ENCODE measurements at regions not wholly inside any gene's neighbourhood (a gene's known extent, or its start where the extent isn't known, plus 50 kb on each side); places are given as distances from the start of the nearest gene placed in this dataset.
A peak's percentile ranks its signal among the peaks of the same experiment; 100 is the strongest.

DNA sequence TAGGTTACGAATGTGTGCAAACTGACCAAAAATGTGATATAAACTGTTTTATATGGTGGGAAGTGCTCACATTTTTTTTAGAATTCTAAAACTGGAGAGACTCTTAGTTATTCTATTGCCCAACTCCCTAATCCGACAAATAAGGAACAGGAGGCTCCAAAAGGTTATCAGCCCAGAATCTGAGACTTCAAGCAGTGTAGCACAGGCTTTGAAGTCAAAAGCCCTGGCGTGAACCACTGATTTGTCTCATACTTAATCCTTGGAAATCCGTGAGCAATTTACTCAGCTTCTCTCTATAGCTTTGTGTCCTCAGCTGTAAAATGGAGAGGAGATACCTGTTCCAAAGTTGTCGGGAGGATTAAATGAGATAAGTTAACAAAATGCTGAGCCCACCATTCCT is 368.8 kb upstream of the SASH1 start:
- Histone ChIP-seq H3K4me3 (no peak overlapping the region), H3K27ac (no peak overlapping the region), H3K9me3 (peaks cover 0 to 10% (median 0%) of the 10 kb centered on the region in 11 donors), H3K36me3 (no peaks in the 10 kb centered on the region), H3K4me1 (no peaks in the 10 kb centered on the region), H3K27me3 (no peaks in the 10 kb centered on the region)
- ATAC-seq (no peak), DNase-seq (no peak)
- intact Hi-C loops (cut with DNase I): loop anchor here in 2 of 10 donors (5.0 to 10.0 kb wide), 2 partner anchors 329 to 417 kb away; no protein-coding TSS in a partner anchor
- WGBS, 2 donors: 81 to 87% methylated on average over 5 of the region's 5 CpGs
- TF ChIP-seq CTCF (IDR thresholded peaks at IDR 0.05): no peak

GRCh38 chr6:147974376-147974775 is 368.3 kb upstream of the SASH1 start:
- Histone ChIP-seq H3K4me1 (no peaks in the 10 kb centered on the region), H3K9me3 (peaks cover 0 to 10% (median 0%) of the 10 kb centered on the region in 11 donors), H3K4me3 (no peak overlapping the region), H3K27me3 (no peaks in the 10 kb centered on the region), H3K36me3 (no peaks in the 10 kb centered on the region), H3K27ac (no peak overlapping the region)
- no peak for ATAC-seq
- intact Hi-C loops (cut with DNase I): loop anchor here in 2 of 10 donors (5.0 to 10.0 kb wide), 2 partner anchors 330 to 417 kb away; no protein-coding TSS in a partner anchor
- WGBS, 2 donors: 69 to 72% methylated on average over 4 of the region's 4 CpGs
- no peak for TF ChIP-seq CTCF (IDR thresholded peaks at IDR 0.05)
- DNase-seq: no peak

- Histone ChIP-seq H3K27me3 (no peaks in the 10 kb centered on the region), H3K27ac (no peak overlapping the region), H3K9me3 (no peaks in the 10 kb centered on the region), H3K4me1 (no peaks in the 10 kb centered on the region), H3K36me3 (no peaks in the 10 kb centered on the region), H3K4me3 (no peak overlapping the region)
- intact Hi-C loops (cut with DNase I): loop anchor here in 1 of 10 donors (10.0 kb wide), 1 partner anchor 333 kb away; no protein-coding TSS in a partner anchor
- ATAC-seq: peak in 3 of 8 donors; percentile 27 to 67 (median 41)
- 62 to 70% methylated on average over 5 of the region's 5 CpGs for WGBS, 2 donors
- TF ChIP-seq CTCF (IDR thresholded peaks at IDR 0.05): no peak
- DNase-seq: no peak
Observed at GRCh38 chr6:147977851-147978465, 364.7 kb upstream of the SASH1 start.

GRCh38 chr6:147979966-147980365 is 362.7 kb upstream of the SASH1 start:
- no peak overlapping the region for H3K4me3 ChIP-seq
- no peaks in the 10 kb centered on the region for H3K9me3 ChIP-seq
- intact Hi-C loops (cut with DNase I): loop anchor here in 1 of 10 donors (10.0 kb wide), 1 partner anchor 335 kb away; no protein-coding TSS in a partner anchor
- DNase-seq (no peak), ATAC-seq (no peak)
- no peaks in the 10 kb centered on the region for H3K4me1 ChIP-seq
- no peaks in the 10 kb centered on the region for H3K36me3 ChIP-seq
- WGBS, 2 donors: 90 to 96% methylated on average over 2 of the region's 2 CpGs
- no peak for TF ChIP-seq CTCF (IDR thresholded peaks at IDR 0.05)
- H3K27ac ChIP-seq: no peak overlapping the region
- no peaks in the 10 kb centered on the region for H3K27me3 ChIP-seq

All from heart right ventricle (tissue), 16 donors.